NCI-H748 treated with DMSO at 0.1 percent for 48 hours (cell line): ENCODE measurements at regions not wholly inside any gene's neighbourhood (a gene's known extent, or its start where the extent isn't known, plus 50 kb on each side); places are given as distances from the start of the nearest gene placed in this dataset.
"Not testable (repeated sequence)": the region's sequence is repeated elsewhere in the genome, so short reads cannot be mapped to it uniquely, and the experiment has no call there.

Experiments
- DNase-seq: peaks from one replicate; lab custom pipeline; 2025; lab: John Stamatoyannopoulos, UW

GRCh38 chr2:186294248-186294888, 191.7 kb upstream of the ZC3H15 start:
- no peak for DNase-seq

GRCh38 chr2:186299610-186300009, 186.4 kb upstream of the ZC3H15 start:
- no peak for DNase-seq

DNA sequence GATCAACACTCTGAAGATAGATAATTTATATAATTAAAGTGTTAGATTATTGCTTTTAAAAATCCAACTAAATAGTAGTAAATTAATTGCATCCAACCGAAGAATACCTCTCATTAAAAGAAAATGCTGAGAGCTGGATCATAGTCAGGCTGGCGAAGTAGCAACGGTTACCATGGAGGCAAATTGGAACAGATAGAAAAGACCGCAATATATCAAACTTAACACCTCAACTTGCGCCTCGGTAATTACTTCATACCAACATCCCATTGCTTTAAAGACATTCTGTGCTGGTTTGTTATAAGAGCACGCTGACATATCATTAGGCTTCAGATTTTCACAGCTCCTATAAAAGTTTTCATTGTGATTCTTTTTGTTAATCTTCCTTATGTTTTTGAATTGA, 183.8 kb upstream of the ZC3H15 start:
- DNase-seq: no peak

- no peak for DNase-seq
These were observed 183.0 kb upstream of the ZC3H15 start for GRCh38 chr2:186303091-186303490.

DNA sequence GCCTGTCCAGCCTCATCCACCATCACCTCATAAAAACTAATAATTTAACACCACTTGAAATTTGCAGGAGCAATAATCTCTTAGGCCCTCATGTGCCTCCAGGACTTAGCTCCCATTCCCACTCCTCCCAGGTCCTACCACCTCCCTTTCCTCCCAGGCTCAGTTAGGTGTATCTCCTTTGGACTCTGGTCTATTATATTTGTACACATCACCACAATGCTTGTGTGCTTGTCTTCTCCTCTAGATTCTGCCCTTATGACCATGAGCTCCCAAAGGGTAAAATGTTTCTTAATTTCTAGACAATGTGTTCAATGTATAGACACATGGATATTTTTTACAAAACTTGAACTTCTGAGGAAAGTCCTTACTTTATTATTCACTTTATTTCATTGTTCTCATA, 182.0 kb upstream of the ZC3H15 start:
- DNase-seq: no peak

DNA sequence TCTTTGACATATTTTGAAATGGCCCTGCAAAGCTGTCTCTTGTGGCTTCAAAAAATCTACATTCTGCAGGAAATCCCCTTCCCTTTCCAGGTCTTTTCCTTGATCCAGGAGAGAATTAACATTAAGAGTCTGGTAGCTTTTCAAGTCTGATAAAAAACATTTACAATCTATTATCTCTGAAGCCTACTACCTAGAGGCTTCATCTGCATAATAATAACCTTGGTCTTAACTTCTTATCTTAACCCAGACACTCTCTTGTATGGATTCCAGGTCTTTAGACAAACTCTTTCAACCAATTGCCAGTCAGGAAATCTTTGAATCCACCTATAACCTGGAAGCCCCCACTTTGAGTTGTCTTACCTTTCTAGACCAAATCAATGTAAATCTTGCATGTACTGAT, 179.3 kb upstream of the ZC3H15 start:
- no peak for DNase-seq

DNA sequence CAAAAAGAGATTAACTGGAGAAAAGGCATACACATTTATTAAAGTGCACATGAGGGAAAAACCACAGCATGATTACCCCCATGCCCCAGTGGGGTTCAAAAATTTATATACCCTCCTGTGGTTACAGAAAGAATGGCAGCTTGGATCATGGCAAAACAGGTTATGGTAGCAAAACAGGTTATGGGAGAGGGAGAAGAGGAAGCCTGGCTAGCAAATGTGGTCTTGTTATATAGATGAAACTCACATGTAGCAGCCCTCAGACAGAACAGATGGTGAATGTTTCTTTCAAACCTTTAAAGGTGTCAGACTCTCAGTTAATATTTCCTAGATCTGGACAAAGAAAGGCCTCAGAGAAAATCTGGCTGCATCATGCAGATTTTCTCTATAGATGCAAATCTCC, 178.2 kb upstream of the ZC3H15 start:
- DNase-seq: no peak

DNA sequence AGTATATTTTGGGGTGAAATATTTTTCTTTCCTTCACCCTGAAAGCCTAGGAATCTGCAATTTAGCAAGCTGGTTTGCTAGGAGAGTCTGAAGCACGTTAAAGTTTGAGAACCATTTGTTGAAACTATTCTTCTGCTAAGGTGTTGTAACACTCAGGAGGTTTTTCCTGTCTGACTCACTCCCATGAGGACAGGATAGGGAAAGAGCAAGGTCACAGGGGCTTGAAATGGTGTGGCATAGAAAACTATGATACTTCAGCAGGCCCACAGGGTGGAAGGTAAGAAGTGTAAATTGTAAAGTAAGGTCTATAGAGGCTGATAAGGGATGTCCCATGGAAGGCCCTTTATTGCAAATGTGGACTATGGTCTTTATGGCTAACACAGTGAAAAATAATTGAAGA, 177.7 kb upstream of the ZC3H15 start:
- DNase-seq: no peak

GRCh38 chr2:186309901-186310300, 176.2 kb upstream of the ZC3H15 start:
- no peak for DNase-seq

DNA sequence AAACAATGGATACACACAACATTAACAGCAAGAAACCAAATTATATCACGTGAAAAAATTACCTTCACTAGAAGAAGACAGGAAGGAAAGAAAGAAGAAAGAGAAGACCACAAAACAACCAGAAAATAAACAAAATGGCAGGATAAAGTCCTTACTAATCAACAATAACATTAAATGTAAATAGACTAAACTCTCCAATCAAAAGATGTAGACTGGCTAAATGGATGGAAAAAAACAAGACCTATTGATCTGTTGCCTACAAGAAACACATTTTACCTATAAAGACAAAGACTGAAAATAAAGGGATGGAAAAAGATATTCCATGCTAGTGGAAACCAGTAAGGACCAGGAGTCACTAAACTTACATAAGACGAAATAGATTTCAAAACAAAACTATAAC, 167.0 kb upstream of the ZC3H15 start:
- DNase-seq: no peak

- no peak for DNase-seq
These were observed 160.1 kb upstream of the ZC3H15 start for GRCh38 chr2:186325827-186326535.

DNA sequence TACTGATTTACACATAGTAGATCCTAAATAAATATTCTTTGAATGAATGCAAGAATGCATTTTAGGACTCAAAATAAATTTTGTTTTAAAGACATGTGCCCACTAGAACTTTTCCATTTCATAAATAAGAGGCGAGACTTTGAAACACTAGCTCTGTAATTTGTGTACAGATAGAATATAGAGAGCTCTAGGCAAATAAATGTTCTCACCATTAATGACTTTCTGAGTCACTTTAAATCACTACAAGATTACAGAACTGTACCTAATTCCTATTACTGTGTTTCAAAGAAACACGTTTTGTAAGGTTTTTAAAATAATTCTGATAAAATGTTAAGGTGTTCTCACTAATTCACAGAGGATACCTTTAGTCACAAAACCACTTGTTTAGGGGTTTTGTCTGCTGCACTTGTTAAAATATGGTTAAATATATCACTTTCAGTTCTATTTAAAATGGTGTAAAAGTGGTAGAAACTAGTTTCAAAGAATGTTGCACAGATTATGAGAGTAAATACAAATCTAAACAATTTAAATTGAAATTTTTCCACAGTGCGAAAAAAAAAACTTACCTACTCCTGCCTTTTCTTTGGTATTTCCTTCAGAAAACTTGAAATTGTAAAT, 158.7 kb upstream of the ZC3H15 start:
- no peak for DNase-seq

GRCh38 chr2:186328838-186329237, 157.2 kb upstream of the ZC3H15 start:
- DNase-seq: no peak

DNA sequence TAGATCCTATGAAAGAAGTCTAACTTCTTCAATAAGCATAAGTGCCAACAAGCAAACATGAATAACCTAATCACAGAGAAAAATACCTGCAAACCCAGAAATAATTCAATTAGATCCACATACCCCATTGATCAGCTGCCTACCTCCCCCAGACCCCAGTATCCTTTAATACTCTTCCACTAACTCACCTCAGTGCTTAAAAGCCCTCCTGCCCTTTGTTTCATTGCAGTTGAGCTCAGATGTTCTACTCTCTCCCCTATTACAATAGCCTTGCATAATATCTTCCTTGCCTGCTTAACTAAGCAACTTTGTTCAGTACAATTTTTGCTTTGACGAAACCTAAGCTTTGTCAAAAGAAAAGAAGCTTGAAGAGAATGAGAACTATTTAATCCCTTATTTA, 156.0 kb upstream of the ZC3H15 start:
- DNase-seq: no peak

DNA sequence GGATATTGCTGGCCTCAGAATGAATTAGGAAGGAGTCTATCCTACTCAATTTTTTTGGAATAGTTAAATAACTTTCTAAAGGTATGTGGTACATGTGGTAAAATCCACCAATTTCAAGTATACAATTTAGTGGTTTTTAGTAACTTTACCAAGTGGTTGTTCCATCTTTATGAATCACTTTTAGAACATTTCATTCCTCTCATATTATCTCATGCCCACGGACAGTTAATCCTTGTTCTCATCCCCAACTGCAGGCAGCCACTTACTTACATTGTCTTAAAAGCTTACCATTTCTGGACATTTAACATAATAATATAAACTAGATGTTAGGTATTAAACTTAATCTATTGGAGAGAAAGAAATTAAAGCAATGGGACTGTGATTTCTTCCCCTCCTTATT, 146.3 kb upstream of the ZC3H15 start:
- DNase-seq: no peak

GRCh38 chr2:186342029-186342428, 144.0 kb upstream of the ZC3H15 start:
- no peak for DNase-seq

DNA sequence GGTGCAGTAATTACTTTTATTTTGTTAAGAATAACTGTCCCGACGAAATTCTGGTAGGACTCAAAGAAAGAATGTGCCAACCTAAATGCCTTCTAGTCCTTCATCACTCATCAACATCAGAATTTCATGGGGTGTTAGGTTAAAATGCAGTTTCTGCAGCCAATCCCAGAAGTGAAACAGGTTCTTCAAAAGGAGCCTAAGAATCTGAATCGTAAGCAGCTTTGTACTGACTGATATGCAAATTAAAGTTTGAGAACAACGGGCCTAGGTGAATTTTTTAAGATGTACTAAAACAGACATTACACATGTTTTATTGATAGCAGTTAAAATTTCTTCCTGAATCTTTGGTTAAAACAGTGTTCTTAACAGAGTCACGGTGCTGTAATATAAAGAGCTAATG, 140.3 kb upstream of the ZC3H15 start:
- DNase-seq: no peak

GRCh38 chr2:186346216-186346615, 139.8 kb upstream of the ZC3H15 start:
- no peak for DNase-seq

DNA sequence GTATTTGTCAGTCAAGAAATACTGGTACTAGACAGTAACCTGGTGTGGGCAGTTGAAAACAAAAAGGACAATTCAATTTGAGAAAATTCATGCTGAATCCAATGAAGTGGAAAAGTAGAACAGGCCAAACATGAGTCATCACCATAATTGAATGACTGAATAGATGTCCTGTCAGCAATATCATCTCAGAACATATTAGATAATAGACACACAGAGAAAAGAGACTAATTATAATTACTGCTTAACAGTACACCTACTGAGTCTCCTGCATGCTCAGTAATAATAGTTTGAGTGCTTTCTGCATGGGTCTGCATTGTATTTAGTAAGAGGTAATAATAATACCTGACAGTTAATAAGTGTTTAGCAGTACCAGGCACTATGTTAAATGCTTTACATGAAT, 138.6 kb upstream of the ZC3H15 start:
- DNase-seq: peak; percentile 90

DNA sequence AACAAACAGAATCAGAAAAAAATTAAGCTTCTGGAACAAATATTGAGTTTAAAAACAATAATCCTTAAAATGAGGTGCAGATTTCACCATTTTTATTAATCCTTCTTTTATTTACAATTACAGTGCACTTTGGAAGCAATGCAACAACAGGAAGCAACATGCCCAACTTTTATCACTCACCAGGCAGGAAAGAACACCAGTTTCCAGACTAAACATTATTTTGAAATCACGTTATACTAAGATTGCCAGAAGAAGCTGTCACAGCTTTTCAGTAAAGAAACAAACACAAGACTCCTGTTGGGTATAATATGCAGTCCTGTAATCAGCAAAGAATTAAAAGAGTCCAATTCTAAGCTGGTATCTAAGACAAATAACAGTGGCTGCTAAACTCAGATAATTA, 137.9 kb upstream of the ZC3H15 start:
- DNase-seq: no peak

- DNase-seq: no peak
These were observed 136.6 kb upstream of the ZC3H15 start for GRCh38 chr2:186349508-186349907.

GRCh38 chr2:186354160-186354559, 131.9 kb upstream of the ZC3H15 start:
- DNase-seq: not testable (repeated sequence)

GRCh38 chr2:186365406-186365805, 120.7 kb upstream of the ZC3H15 start:
- DNase-seq: no peak

DNA sequence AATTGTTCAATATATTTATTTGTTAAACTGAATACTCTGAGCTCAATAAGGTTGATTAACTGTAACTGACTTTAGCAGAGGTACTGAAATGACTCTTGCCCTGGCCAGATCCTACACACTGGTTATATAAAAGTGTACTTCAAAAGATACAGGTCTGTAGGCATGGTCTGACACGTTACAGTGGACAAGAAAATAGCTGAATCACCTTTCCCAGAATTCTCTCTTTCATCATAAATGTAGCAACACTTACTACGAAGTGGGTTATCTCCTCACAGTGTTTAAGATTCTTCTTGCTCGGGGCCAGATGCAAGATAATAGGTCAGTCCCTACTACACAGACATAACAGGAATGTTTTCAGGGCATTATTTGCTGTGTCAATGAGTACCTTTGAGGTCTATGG, 107.0 kb upstream of the ZC3H15 start:
- DNase-seq: no peak
